PC-9 (cell line): ENCODE measurements at regions not wholly inside any gene's neighbourhood (a gene's known extent, or its start where the extent isn't known, plus 50 kb on each side); places are given as distances from the start of the nearest gene placed in this dataset.

Source experiments
- BruUV-seq: library from RNA; stranded (reverse); fragments of 400-500 nt; replicated peaks from 2 replicates; lab custom pipeline; 2021; lab: Mats Ljungman, UMichigan
- CTCF ChIA-PET: fragments of 300-600 bp; sonication (Branson Sonifier 250); formaldehyde crosslinking; loops from one replicate; lab custom pipeline; 2022; ENCODE audit warnings: antibody characterized with exemption; lab: Charles Lee
- POLR2A ChIA-PET: fragments of 300-600 bp; sonication (Branson Sonifier 250); formaldehyde crosslinking; loops from one replicate; lab custom pipeline; 2022; ENCODE audit warnings: antibody characterized with exemption; ENCODE audit not compliant: unreplicated experiment; lab: Charles Lee
- DNase-seq, 2 experiments: peaks; one replicate each; pipeline versions ENCODE4 v3.0.0 to v3.0.0-alpha.2; 2015 to 2022; ENCODE audit warnings: mixed read lengths in 1 of 2
- H2AFZ ChIP-seq: fragments of 200-600 bp; sonication (generic); 2 replicates; pipeline ENCODE4 v1.8.1; 2017; ENCODE audit warnings: antibody characterized with exemption
- H3F3A ChIP-seq: fragments of 200-600 bp; sonication (generic); 2 replicates; pipeline ENCODE4 v1.8.1; 2017; ENCODE audit warnings: antibody characterized with exemption, mild to moderate bottlenecking, low read depth; ENCODE audit not compliant: insufficient read depth
- H3K27ac ChIP-seq: fragments of 200-600 bp; sonication (generic); 2 replicates; pipeline ENCODE4 v1.6.1; 2016; ENCODE audit warnings: mixed run types
- H3K27me3 ChIP-seq: fragments of 200-600 bp; sonication (generic); 2 replicates; pipeline ENCODE4 v1.6.1; 2016; ENCODE audit warnings: low read depth, mixed run types; ENCODE audit not compliant: insufficient read depth
- H3K36me3 ChIP-seq: fragments of 200-600 bp; sonication (generic); 2 replicates; pipeline ENCODE4 v1.6.1; 2016; ENCODE audit warnings: low read depth, mixed run types
- H3K4me1 ChIP-seq: fragments of 200-600 bp; sonication (generic); replicated peaks from 2 replicates; pipeline ENCODE4 v1.6.1; 2016; ENCODE audit warnings: mixed run types; ENCODE audit not compliant: insufficient read depth
- H3K4me2 ChIP-seq: fragments of 200-600 bp; sonication (generic); 2 replicates; pipeline ENCODE4 v1.6.1; 2017; ENCODE audit warnings: mixed run types
- H3K4me3 ChIP-seq: fragments of 200-600 bp; sonication (generic); 2 replicates; pipeline ENCODE4 v1.6.1; 2016; ENCODE audit warnings: mixed run types
- H3K79me2 ChIP-seq: fragments of 200-600 bp; sonication (generic); 2 replicates; pipeline ENCODE4 v1.6.1; 2017; ENCODE audit warnings: low read depth, mixed run types
- H3K9me2 ChIP-seq: fragments of 200-600 bp; sonication (generic); 2 replicates; pipeline ENCODE4 v1.8.1; 2017; ENCODE audit warnings: mild to moderate bottlenecking; ENCODE audit not compliant: insufficient read depth
- H3K9me3 ChIP-seq: fragments of 200-600 bp; sonication (generic); 2 replicates; pipeline ENCODE4 v1.8.1; 2016; ENCODE audit warnings: low read depth; ENCODE audit not compliant: insufficient read depth
- H4K20me1 ChIP-seq: fragments of 200-600 bp; sonication (generic); 2 replicates; pipeline ENCODE4 v1.8.1; 2017; ENCODE audit not compliant: insufficient read depth
- EZH2 ChIP-seq: fragments of 200-600 bp; sonication (generic); IDR thresholded peaks from 2 replicates; pipeline ENCODE4 v1.8.0; 2017; ENCODE audit warnings: antibody characterized with exemption, low read depth
- intact Hi-C: fragments of 100-400 bp; cut with micrococcal nuclease; formaldehyde crosslinking; loops from one replicate; pipeline ENCODE4 v1.10.0; 2022; ENCODE audit not compliant: unreplicated experiment
- TF ChIP-seq, protein P1 (sequence below): fragments of 200-600 bp; sonication (generic); conservative IDR thresholded peaks from 2 replicates; pipeline ENCODE4 v1.6.1; 2017; ENCODE audit warnings: mixed run types, antibody characterized with exemption, mild to moderate bottlenecking, moderate library complexity

DNA sequence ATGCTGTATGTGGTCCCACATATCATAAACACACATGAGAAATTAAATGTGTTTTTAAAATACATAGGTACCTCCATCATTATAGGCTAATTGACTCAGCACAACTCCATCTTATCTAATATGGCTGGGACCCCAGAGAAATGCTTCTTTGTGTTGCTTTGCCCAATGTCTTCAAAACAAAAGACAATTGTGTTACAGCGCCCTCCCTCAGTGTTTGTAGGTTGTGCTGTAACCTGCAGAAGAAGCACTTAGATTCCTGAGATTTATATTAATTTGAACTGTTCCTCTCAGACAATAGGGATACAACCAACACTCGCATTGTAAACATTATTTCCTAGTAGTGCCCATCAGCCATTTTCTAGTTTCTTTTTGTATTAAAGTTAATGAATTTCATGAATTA, 303.4 kb downstream of the MZT1 start:
- BruUV-seq, result no TSS peak
- POLR2A ChIA-PET, result interaction anchor here (0.6 kb wide), 1 partner anchor 46 kb away, joined by 3 read pairs; no protein-coding TSS in a partner anchor
- no peak overlapping the region for H3K4me2 ChIP-seq

DNA sequence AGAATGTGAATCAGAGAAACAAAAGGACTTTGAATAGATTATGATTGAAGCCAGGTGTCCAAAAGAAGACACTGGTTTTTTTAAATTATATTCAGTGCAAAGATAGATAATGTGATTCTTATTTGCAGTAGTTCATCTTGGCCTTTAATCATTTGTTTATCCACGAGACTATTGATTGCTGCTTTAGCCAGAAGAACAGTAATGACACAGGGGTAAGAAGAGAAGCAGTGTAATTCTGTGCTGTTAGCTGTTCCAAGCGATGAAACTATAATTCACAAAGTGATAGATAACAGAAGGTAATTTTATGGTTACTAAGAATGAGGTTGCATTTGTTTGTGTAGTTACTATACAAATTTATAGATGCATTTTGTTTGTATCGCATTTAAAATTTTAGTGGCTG, 311.6 kb downstream of the MZT1 start:
- H3K4me1 ChIP-seq, result no peaks in the 10 kb centered on the region
- no peaks in the 10 kb centered on the region for H4K20me1 ChIP-seq
- H2AFZ ChIP-seq, result no peak overlapping the region
- no peaks in the 10 kb centered on the region for H3K9me2 ChIP-seq
- no peaks in the 10 kb centered on the region for H3K36me3 ChIP-seq
- intact Hi-C loops, result no loop called here
- no peak for DNase-seq
- no TSS peak for BruUV-seq
- H3K4me2 ChIP-seq, result no peak overlapping the region
- no peak overlapping the region for H3K27ac ChIP-seq
- no peak overlapping the region for H3K4me3 ChIP-seq
- no peaks in the 10 kb centered on the region for H3F3A ChIP-seq
- H3K79me2 ChIP-seq, result no peaks in the 10 kb centered on the region
- no peaks in the 10 kb centered on the region for H3K9me3 ChIP-seq
- ChIA-PET POLR2A (no interaction called here), CTCF (no interaction called here)
- no peaks in the 10 kb centered on the region for H3K27me3 ChIP-seq
- TF ChIP-seq EZH2, result no peak
- TF ChIP-seq, protein P1, sequence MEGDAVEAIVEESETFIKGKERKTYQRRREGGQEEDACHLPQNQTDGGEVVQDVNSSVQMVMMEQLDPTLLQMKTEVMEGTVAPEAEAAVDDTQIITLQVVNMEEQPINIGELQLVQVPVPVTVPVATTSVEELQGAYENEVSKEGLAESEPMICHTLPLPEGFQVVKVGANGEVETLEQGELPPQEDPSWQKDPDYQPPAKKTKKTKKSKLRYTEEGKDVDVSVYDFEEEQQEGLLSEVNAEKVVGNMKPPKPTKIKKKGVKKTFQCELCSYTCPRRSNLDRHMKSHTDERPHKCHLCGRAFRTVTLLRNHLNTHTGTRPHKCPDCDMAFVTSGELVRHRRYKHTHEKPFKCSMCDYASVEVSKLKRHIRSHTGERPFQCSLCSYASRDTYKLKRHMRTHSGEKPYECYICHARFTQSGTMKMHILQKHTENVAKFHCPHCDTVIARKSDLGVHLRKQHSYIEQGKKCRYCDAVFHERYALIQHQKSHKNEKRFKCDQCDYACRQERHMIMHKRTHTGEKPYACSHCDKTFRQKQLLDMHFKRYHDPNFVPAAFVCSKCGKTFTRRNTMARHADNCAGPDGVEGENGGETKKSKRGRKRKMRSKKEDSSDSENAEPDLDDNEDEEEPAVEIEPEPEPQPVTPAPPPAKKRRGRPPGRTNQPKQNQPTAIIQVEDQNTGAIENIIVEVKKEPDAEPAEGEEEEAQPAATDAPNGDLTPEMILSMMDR, result no peak

More for the DNA sequence above, 303.4 kb downstream of the MZT1 start:
- Histone ChIP-seq H3K9me2 (no peaks in the 10 kb centered on the region), H3K9me3 (no peaks in the 10 kb centered on the region), H3K4me1 (no peaks in the 10 kb centered on the region), H3F3A (no peaks in the 10 kb centered on the region), H3K4me3 (no peak overlapping the region), H2AFZ (no peak overlapping the region), H3K36me3 (no peaks in the 10 kb centered on the region), H3K79me2 (no peaks in the 10 kb centered on the region), H4K20me1 (no peaks in the 10 kb centered on the region), H3K27me3 (no peaks in the 10 kb centered on the region), H3K27ac (no peak overlapping the region)
- TF ChIP-seq, protein P1, result no peak
- TF ChIP-seq EZH2, result no peak
- CTCF ChIA-PET, result interaction anchor here (0.7 kb wide), 1 partner anchor 1344 kb away, joined by 3 read pairs; no protein-coding TSS in a partner anchor
- DNase-seq, result no peak
- intact Hi-C loops, result no loop called here

DNA sequence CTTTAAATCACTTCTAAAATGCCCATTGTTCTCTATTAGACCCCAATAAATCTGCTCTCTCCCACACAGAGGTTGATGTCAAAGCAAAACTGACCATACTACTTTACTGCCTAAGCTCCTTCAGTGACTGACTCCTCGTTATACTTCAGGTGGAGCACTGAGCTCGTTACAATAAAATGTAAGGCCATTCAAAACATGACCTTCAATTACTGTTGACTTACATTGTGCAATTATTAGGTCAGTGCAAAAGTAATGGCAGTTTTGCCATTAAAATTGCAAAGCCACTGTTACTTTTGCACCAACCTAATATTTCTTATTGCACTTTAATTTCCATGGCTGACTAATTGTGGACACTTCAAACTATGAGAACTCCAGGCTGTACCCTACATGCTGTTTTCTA, 314.9 kb downstream of the MZT1 start:
- intact Hi-C loops, result no loop called here
- H3K4me2 ChIP-seq, result no peak overlapping the region

More for the DNA sequence above, 314.9 kb downstream of the MZT1 start:
- H3K79me2 ChIP-seq, result no peaks in the 10 kb centered on the region
- no peak for TF ChIP-seq EZH2
- TF ChIP-seq, protein P1, result no peak
- no peaks in the 10 kb centered on the region for H3F3A ChIP-seq
- no peak overlapping the region for H2AFZ ChIP-seq
- no peaks in the 10 kb centered on the region for H3K9me2 ChIP-seq
- POLR2A ChIA-PET, result no interaction called here
- no peak overlapping the region for H3K4me3 ChIP-seq
- no peaks in the 10 kb centered on the region for H4K20me1 ChIP-seq
- H3K36me3 ChIP-seq, result no peaks in the 10 kb centered on the region
- no peaks in the 10 kb centered on the region for H3K27me3 ChIP-seq
- no TSS peak for BruUV-seq
- H3K27ac ChIP-seq, result no peak overlapping the region
- no peaks in the 10 kb centered on the region for H3K4me1 ChIP-seq
- CTCF ChIA-PET, result no interaction called here
- H3K9me3 ChIP-seq, result no peaks in the 10 kb centered on the region
- DNase-seq, result no peak
